BLaER1 treated with 17β-estradiol and CSF1 and Interleukin-3, amounts not matched to agents 10 nM and 100 nM (cell line): ENCODE measurements at regions not wholly inside any gene's neighbourhood (a gene's known extent, or its start where the extent isn't known, plus 50 kb on each side); places are given as distances from the start of the nearest gene placed in this dataset.
"Not testable (repeated sequence)": the region's sequence is repeated elsewhere in the genome, so short reads cannot be mapped to it uniquely, and the experiment has no call there.

Experiments used
- H3K27ac ChIP-seq, 11 experiments: shearing (Covaris generic); formaldehyde crosslinking; 2 replicates each; pipeline ENCODE4 v1.8.1; 2022
- H3K27me3 ChIP-seq, 11 experiments: shearing (Covaris generic); formaldehyde crosslinking; 2 replicates each; pipeline ENCODE4 v1.8.1; 2022
- H3K36me3 ChIP-seq, 11 experiments: shearing (Covaris generic); formaldehyde crosslinking; 2 replicates each; pipeline ENCODE4 v1.8.1; 2022
- H3K4me1 ChIP-seq, 10 experiments: shearing (Covaris generic); formaldehyde crosslinking; 2 replicates each; pipeline ENCODE4 v1.8.1; 2022
- H3K4me2 ChIP-seq, 11 experiments: shearing (Covaris generic); formaldehyde crosslinking; 2 replicates each; pipeline ENCODE4 v1.8.1; 2022
- H3K4me3 ChIP-seq, 10 experiments: shearing (Covaris generic); formaldehyde crosslinking; 2 replicates each; pipeline ENCODE4 v1.8.1; 2022
- H3K9ac ChIP-seq, 11 experiments: shearing (Covaris generic); formaldehyde crosslinking; 2 replicates each; pipeline ENCODE4 v1.8.1; 2022
- H3K9me3 ChIP-seq, 11 experiments: shearing (Covaris generic); formaldehyde crosslinking; replicated peaks in 1 of 11; 2 replicates each; pipeline ENCODE4 v1.8.1; 2022
- H4K20me1 ChIP-seq, 11 experiments: shearing (Covaris generic); formaldehyde crosslinking; 2 replicates each; pipeline ENCODE4 v1.8.1; 2022
- Cebpa-rat ChIP-seq, 11 experiments: shearing (Covaris generic); IDR thresholded peaks; 2 replicates each; pipeline ENCODE4 v1.8.1; 2022

DNA sequence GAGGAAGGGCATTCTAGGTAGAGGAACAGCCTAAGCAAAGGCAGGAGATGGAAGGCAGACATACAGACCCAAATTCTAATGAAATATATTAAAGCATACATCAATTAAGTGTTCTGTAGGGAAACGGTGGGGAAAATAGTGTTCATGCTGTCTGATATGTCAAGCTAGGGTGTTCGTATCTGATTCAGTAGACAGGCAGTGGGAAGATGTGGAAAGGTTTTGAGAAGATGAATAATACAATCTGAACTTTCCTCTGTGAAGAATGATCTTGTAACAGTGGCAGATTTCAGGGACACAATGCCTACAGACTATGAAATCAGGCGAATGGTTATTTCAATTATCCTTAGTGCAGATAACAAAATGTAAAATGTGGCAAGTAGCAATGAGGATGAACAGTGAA, 594.2 kb downstream of the KCTD12 start:
- Histone ChIP-seq H3K27me3 (no peaks in the 10 kb centered on the region), H3K36me3 (no peaks in the 10 kb centered on the region), H3K4me2 (no peak overlapping the region), H3K27ac (no peak overlapping the region), H3K4me1 (no peaks in the 10 kb centered on the region), H4K20me1 (no peaks in the 10 kb centered on the region), H3K4me3 (no peak overlapping the region), H3K9ac (no peak overlapping the region), H3K9me3 (peaks cover 4 to 12% (median 9%) of the 10 kb centered on the region in 11 experiments; a peak in 13 of 22 replicates)
- TF ChIP-seq Cebpa-rat (IDR thresholded peaks at IDR 0.05): no peak

DNA sequence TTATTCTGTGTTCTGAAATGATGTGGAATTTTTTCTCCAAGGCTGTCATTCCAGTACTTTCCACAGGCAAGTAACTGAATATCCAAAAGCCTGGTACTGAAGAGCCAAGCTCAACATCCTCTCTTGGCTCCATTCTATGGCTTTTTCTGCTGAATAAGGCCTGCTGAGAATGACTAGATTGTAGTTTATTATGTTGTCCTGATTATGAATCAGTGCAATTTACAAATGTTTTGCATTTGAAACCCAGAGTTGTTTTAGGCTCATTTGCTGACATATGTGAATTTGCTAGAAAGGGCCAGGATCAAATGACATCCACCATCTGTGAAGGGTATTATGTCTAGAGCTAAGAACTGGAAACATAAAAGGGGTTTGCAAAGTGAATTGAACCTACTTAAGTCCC, 596.6 kb downstream of the KCTD12 start:
- no peak overlapping the region for H3K4me2 ChIP-seq
- no peak for TF ChIP-seq Cebpa-rat (IDR thresholded peaks at IDR 0.05)
- H3K4me3 ChIP-seq: no peak overlapping the region
- no peaks in the 10 kb centered on the region for H3K27me3 ChIP-seq
- H3K4me1 ChIP-seq: no peaks in the 10 kb centered on the region
- H3K9me3 ChIP-seq: peaks cover 0 to 12% (median 7%) of the 10 kb centered on the region in 11 experiments; a peak in 12 of 22 replicates
- no peak overlapping the region for H3K9ac ChIP-seq
- no peak overlapping the region for H3K27ac ChIP-seq
- H3K36me3 ChIP-seq: no peaks in the 10 kb centered on the region
- H4K20me1 ChIP-seq: no peaks in the 10 kb centered on the region

DNA sequence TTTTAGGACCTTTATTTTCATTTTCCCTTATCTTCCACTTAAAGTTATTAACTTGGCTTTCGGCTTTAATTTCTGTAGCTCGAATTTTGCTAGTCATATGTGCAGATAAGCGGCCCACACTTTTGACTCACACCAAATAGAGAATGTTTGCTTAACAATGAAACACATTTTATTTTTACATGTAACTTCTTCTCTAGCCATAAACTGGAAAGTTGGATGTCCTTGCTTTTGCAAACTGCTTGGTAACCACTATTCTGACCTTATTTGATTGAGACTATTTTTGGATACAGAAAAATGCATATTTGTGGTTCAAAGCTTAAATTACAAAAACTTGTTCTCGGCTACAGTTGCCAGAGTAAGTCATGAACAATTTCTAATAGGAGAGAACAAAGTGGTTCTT, 600.0 kb downstream of the KCTD12 start:
- no peaks in the 10 kb centered on the region for H3K27me3 ChIP-seq
- H4K20me1 ChIP-seq: no peaks in the 10 kb centered on the region
- no peak overlapping the region for H3K4me3 ChIP-seq
- no peak overlapping the region for H3K9ac ChIP-seq
- no peak for TF ChIP-seq Cebpa-rat (IDR thresholded peaks at IDR 0.05)
- H3K4me1 ChIP-seq: no peaks in the 10 kb centered on the region
- H3K4me2 ChIP-seq: no peak overlapping the region
- H3K9me3 ChIP-seq: peaks cover 0 to 9% (median 6%) of the 10 kb centered on the region in 11 experiments; a peak in 5 of 22 replicates
- H3K36me3 ChIP-seq: no peaks in the 10 kb centered on the region
- no peak overlapping the region for H3K27ac ChIP-seq

DNA sequence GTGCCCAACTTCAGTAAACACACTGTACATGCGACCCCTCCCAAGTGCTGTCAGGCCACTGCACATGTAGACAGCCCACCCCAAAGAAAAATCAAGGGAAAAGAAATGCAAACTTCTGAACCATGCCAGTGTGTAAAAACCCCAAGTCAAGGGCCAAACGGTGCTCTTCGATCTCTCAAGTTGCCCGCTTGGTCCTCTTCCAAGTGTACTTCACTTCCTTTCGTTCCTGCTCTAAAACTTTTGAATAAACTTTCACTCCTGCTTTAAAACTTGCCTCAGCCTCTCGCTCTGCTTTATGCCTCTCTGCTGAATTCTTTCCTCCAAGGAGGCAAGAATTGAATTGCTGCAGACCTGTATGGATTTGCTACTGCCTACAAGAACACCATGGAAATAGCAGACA, 600.7 kb downstream of the KCTD12 start:
- no peak for TF ChIP-seq Cebpa-rat (IDR thresholded peaks at IDR 0.05)
- no peak overlapping the region for H3K4me3 ChIP-seq
- H3K9me3 ChIP-seq: peaks cover 0 to 9% (median 6%) of the 10 kb centered on the region in 11 experiments; a peak in 5 of 22 replicates
- no peaks in the 10 kb centered on the region for H3K4me1 ChIP-seq
- no peak overlapping the region for H3K27ac ChIP-seq
- no peaks in the 10 kb centered on the region for H4K20me1 ChIP-seq
- no peaks in the 10 kb centered on the region for H3K36me3 ChIP-seq
- H3K4me2 ChIP-seq: no peak overlapping the region
- no peaks in the 10 kb centered on the region for H3K27me3 ChIP-seq
- H3K9ac ChIP-seq: no peak overlapping the region

DNA sequence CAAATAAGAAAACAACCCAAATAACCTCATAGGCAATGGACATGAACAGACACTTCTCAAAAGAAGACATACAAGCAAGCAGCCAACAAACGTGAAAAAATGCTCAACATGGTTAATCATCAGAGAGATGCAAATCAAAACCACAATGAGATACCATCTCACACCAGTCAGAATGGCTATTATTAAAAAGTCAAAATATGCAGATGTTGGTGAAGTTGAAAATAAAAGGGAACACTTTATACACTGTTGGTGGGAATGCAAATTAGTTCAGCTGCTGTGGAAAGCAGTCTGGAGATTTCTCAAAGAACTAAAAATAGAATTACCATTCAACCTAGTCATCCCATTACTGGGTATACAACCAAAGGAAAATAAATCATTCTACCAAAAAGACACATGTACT, 606.4 kb downstream of the KCTD12 start:
- H3K4me2 ChIP-seq, H4K20me1 ChIP-seq, H3K4me1 ChIP-seq: not testable (repeated sequence)

DNA sequence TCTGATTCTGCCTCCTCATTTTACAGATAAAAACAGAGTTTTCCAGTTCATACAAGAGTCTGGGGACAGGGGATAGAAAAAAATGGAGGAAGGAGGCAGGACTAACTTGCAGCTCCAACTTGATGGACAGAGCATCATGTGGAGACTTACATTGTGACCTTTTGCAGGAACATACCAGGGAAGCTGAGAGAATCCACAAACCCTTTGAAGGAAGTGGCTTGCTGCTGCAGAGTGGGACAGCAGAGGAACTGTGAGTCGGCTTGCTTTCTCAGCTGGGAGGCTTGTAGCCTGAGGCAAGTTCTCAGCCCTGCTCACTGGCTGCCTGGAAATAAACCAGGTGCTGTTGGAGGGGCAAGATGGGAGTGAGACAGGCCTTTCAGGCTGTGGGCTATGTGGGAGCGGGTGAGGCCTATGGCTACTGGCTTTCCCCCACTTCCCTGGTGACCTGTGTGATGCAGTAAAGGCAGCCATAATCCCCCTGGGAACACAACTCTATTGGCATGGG, 614.4 kb downstream of the KCTD12 start:
- Histone ChIP-seq H3K27ac (no peak overlapping the region), H3K36me3 (no peaks in the 10 kb centered on the region), H3K4me2 (no peak overlapping the region), H3K9me3 (peaks cover 0 to 10% (median 0%) of the 10 kb centered on the region in 11 experiments; a peak in 7 of 22 replicates), H3K4me1 (no peaks in the 10 kb centered on the region), H3K4me3 (no peak overlapping the region), H3K27me3 (no peaks in the 10 kb centered on the region), H3K9ac (no peak overlapping the region), H4K20me1 (no peaks in the 10 kb centered on the region)
- TF ChIP-seq Cebpa-rat (IDR thresholded peaks at IDR 0.05): no peak

More for the DNA sequence above, 606.4 kb downstream of the KCTD12 start:
- not testable (repeated sequence) for H3K9ac ChIP-seq, H3K36me3 ChIP-seq, H3K27me3 ChIP-seq, H3K9me3 ChIP-seq, H3K27ac ChIP-seq, H3K4me3 ChIP-seq

DNA sequence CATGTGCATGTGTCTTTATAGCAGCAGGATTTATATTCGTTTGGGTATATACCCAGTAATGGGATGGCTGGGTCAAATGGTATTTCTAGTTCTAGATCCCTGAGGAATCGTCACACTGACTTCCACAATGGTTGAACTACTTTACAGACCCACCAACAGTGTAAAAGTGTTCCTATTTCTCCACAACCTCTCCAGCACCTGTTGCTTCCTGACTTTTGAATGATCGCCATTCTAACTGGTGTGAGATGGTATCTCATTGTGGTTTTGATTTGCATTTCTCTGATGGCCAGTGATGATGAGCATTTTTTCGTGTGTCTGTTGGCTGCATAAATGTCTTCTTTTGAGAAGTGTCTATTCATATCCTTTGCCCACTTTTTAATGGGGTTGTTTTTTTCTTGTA, 617.9 kb downstream of the KCTD12 start:
- H3K4me1 ChIP-seq, H4K20me1 ChIP-seq, H3K27ac ChIP-seq, H3K4me3 ChIP-seq, H3K27me3 ChIP-seq, H3K36me3 ChIP-seq, H3K9ac ChIP-seq, H3K4me2 ChIP-seq: not testable (repeated sequence)
- H3K9me3 ChIP-seq: peaks cover 0 to 10% (median 0%) of the 10 kb centered on the region in 11 experiments; a peak in 7 of 22 replicates

DNA sequence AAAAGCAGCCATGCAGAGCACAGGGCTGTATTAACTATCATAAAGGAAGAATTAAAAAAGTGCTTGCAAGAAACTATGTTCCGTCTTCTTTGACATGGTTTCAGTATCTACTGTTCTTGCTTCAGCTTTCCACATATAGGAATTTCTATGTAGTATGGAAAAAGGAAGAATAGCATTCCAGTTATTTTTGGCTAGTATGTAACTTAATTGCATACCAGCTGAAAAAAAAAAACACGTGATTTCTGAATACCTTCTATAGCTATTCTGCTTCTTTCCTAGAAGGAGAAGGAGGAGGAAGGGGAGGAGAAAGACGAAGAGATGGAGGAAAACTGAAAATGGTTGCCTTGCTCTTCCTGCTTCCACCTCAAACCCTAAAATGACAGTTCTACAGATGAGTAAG, 619.0 kb downstream of the KCTD12 start:
- no peak overlapping the region for H3K4me2 ChIP-seq
- no peaks in the 10 kb centered on the region for H3K27me3 ChIP-seq
- peaks cover 0 to 8% (median 0%) of the 10 kb centered on the region in 11 experiments; a peak in 7 of 22 replicates for H3K9me3 ChIP-seq
- H3K4me1 ChIP-seq: no peaks in the 10 kb centered on the region
- TF ChIP-seq Cebpa-rat (IDR thresholded peaks at IDR 0.05): no peak
- H3K36me3 ChIP-seq: no peaks in the 10 kb centered on the region
- H3K9ac ChIP-seq: no peak overlapping the region
- no peak overlapping the region for H3K27ac ChIP-seq
- no peak overlapping the region for H3K4me3 ChIP-seq
- H4K20me1 ChIP-seq: no peaks in the 10 kb centered on the region

DNA sequence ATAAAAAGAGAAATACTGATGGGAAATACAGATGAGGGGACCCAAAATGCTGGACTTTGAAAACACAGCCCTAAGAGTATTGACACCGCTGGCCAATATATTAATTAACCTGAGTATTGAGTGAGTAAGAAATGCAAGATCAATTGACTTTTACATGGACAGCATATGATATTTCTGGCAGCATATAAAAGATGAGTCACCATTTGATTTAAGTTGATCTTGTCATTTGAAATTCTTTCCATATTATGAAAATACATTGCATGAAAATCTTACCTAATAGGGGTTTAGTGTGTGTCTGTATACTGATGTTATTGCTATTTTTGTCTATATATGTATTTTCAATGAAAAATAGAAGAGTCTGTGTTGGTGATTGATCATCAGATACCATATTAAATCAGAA, 619.6 kb downstream of the KCTD12 start:
- no peak for TF ChIP-seq Cebpa-rat (IDR thresholded peaks at IDR 0.05)
- peaks cover 0 to 4% (median 0%) of the 10 kb centered on the region in 11 experiments; a peak in 3 of 22 replicates for H3K9me3 ChIP-seq

DNA sequence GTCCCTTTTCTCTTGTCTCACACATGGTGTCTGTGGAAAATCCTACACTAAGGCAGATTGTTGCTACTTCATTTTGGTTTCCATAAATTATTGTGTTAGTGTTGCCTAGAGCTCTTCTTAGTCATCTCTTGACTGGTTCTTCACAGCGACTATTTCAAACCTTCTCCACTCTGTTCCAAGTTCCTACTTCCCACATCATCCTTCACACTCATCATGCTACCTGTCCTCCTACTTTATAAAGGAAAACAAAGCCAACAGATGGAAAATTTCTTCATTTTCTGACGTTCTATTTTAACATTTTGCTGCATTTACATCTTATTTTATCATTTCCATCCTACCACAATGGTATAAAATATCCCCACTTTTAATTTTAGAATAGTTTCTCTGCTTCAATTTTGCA, 614.1 kb downstream of the LMO7 start:
- no peaks in the 10 kb centered on the region for H3K4me1 ChIP-seq
- H3K36me3 ChIP-seq: no peaks in the 10 kb centered on the region
- peaks cover 0 to 10% (median 7%) of the 10 kb centered on the region in 11 experiments; a peak in 5 of 22 replicates for H3K9me3 ChIP-seq
- TF ChIP-seq Cebpa-rat (IDR thresholded peaks at IDR 0.05): no peak
- H3K9ac ChIP-seq: no peak overlapping the region
- no peaks in the 10 kb centered on the region for H4K20me1 ChIP-seq
- no peaks in the 10 kb centered on the region for H3K27me3 ChIP-seq
- no peak overlapping the region for H3K4me3 ChIP-seq
- no peak overlapping the region for H3K4me2 ChIP-seq
- no peak overlapping the region for H3K27ac ChIP-seq

More for the DNA sequence above, 619.6 kb downstream of the KCTD12 start:
- Histone ChIP-seq H3K9ac (no peak overlapping the region), H3K36me3 (no peaks in the 10 kb centered on the region), H3K4me3 (no peak overlapping the region), H3K4me1 (no peaks in the 10 kb centered on the region), H4K20me1 (no peaks in the 10 kb centered on the region), H3K4me2 (no peak overlapping the region), H3K27ac (no peak overlapping the region), H3K27me3 (no peaks in the 10 kb centered on the region)
